H1 (cell line): ENCODE measurements at regions not wholly inside any gene's neighbourhood (a gene's known extent, or its start where the extent isn't known, plus 50 kb on each side); places are given as distances from the start of the nearest gene placed in this dataset.

Experiments used
- CHD1 ChIP-seq: IDR thresholded peaks from 2 replicates; pipeline ENCODE4 v1.6.1; 2012; ENCODE audit warnings: low read depth, low read length, improper control_type of control experiment
- CREB1 ChIP-seq: IDR thresholded peaks from 2 replicates; pipeline ENCODE4 v1.6.1; 2012; ENCODE audit warnings: inconsistent platforms
- RAD21 ChIP-seq, 2 experiments: IDR thresholded peaks in 1 of 2; conservative IDR thresholded peaks in 1 of 2; 2 replicates each; pipeline ENCODE4 v1.6.1; 2011; ENCODE audit warnings: low read depth in 2 of 2, low read length in 2 of 2, improper control_type of control experiment in 1 of 2, inconsistent platforms in 1 of 2, mild to moderate bottlenecking in 1 of 2, moderate library complexity in 1 of 2
- SUZ12 ChIP-seq: fragments of 200-600 bp; sonication (generic); IDR thresholded peaks from 2 replicates; pipeline ENCODE4 v1.6.1; 2012; ENCODE audit warnings: mild to moderate bottlenecking, inconsistent platforms, low read length, moderate library complexity, mixed read lengths
- TAF7 ChIP-seq: optimal IDR thresholded peaks from 2 replicates; pipeline ENCODE3; 2011; ENCODE audit warnings: low read depth, mild to moderate bottlenecking, inconsistent platforms, low read length, moderate library complexity, borderline replicate concordance
- TBP ChIP-seq: IDR thresholded peaks from 2 replicates; pipeline ENCODE4 v1.6.1; 2011; ENCODE audit warnings: low read depth, low read length, improper control_type of control experiment
- TF ChIP-seq, protein P1 (sequence below): IDR thresholded peaks from 2 replicates; pipeline ENCODE4 v1.6.1; 2011; ENCODE audit warnings: low read length, improper control_type of control experiment

DNA sequence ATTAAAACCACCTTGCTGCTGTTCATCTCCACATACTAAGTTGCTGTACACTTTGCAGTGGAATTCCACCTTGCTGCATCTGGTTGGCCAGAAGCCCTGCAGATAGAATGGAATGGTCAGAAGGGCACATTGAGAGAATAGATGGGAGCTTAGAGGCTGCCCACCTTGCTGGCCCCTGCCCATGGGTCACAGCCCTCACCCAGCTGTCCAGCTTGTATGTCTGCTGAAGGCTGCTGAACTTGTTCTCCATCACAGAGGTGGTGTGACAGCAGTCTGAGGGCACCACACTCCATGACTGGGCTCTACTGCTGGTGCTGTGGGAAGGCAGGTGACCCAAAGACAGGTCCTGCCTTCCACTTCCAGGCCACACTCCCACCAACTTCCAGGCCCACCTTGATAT, 1755.4 kb downstream of the TP53TG3F start (continued):
- TF ChIP-seq CREB1: no peak
- no peak for TF ChIP-seq SUZ12
- TF ChIP-seq, protein P1, sequence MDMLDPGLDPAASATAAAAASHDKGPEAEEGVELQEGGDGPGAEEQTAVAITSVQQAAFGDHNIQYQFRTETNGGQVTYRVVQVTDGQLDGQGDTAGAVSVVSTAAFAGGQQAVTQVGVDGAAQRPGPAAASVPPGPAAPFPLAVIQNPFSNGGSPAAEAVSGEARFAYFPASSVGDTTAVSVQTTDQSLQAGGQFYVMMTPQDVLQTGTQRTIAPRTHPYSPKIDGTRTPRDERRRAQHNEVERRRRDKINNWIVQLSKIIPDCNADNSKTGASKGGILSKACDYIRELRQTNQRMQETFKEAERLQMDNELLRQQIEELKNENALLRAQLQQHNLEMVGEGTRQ: no peak
- no peak for TF ChIP-seq TAF7
- TF ChIP-seq RAD21 (IDR thresholded peaks at IDR 0.05 in 1 of 2, conservative IDR thresholded peaks at IDR 0.05 in 1 of 2; ENCODE audit: low read depth in 2 of 2, low read length in 2 of 2): no peak
- no peak for TF ChIP-seq CHD1
- no peak for TF ChIP-seq TBP
